SK-N-SH (cell line): ENCODE measurements at regions not wholly inside any gene's neighbourhood (a gene's known extent, or its start where the extent isn't known, plus 50 kb on each side); places are given as distances from the start of the nearest gene placed in this dataset.

Experiments
- CTCF ChIP-seq: fragments of 200-600 bp; sonication (generic); IDR thresholded peaks from 2 replicates; pipeline ENCODE4 v1.6.1; 2017; ENCODE audit warnings: antibody characterized with exemption, mild to moderate bottlenecking, moderate library complexity
- EP300 ChIP-seq, 2 experiments: IDR thresholded peaks; 2 replicates each; pipeline versions ENCODE4 v1.4.0 to v1.6.1; 2012; ENCODE audit warnings: borderline replicate concordance in 1 of 2, low read depth in 1 of 2, low read length in 1 of 2
- NFIC ChIP-seq: IDR thresholded peaks from 2 replicates; pipeline ENCODE4 v1.4.0; 2012; ENCODE audit warnings: borderline replicate concordance
- PBX3 ChIP-seq: IDR thresholded peaks from 2 replicates; pipeline ENCODE4; 2012
- RAD21 ChIP-seq: IDR thresholded peaks from 2 replicates; pipeline ENCODE4 v1.6.1; 2012; ENCODE audit warnings: mild to moderate bottlenecking, low read length
- RCOR1 ChIP-seq: fragments of 150-350 bp; IDR thresholded peaks from 2 replicates; pipeline ENCODE4 v1.6.1; 2017; ENCODE audit warnings: antibody characterized with exemption, low read length
- RFX5 ChIP-seq: IDR thresholded peaks from 2 replicates; pipeline ENCODE4 v1.6.1; 2012; ENCODE audit warnings: mild to moderate bottlenecking, improper control_type of control experiment, low read length
- USF2 ChIP-seq: fragments of 150-350 bp; IDR thresholded peaks from 2 replicates; pipeline ENCODE4 v1.6.1; 2017; ENCODE audit warnings: antibody characterized with exemption, low read length, low read depth, borderline replicate concordance
- YY1 ChIP-seq: IDR thresholded peaks from 2 replicates; pipeline ENCODE4 v1.4.0; 2012; ENCODE audit warnings: low read depth, mild to moderate bottlenecking

GRCh38 chr5:93921001-93921400 lies 179.6 kb upstream of the POU5F2 start:
- TF ChIP-seq RCOR1, result no peak
- TF ChIP-seq NFIC, result no peak
- TF ChIP-seq CTCF, result no peak
- TF ChIP-seq RFX5, result no peak
- TF ChIP-seq YY1, result no peak
- no peak for TF ChIP-seq PBX3
- no peak for TF ChIP-seq RAD21
- no peak for TF ChIP-seq USF2
- TF ChIP-seq EP300 (IDR thresholded peaks at IDR 0.05; ENCODE audit: borderline replicate concordance in 1 of 2, low read depth in 1 of 2, low read length in 1 of 2), result no peak
